HEK293 (cell line): ENCODE measurements at regions not wholly inside any gene's neighbourhood (a gene's known extent, or its start where the extent isn't known, plus 50 kb on each side); places are given as distances from the start of the nearest gene placed in this dataset.

Source experiments
- CTCF ChIP-seq: fragments of 450-650 bp; formaldehyde crosslinking; IDR thresholded peaks from 2 replicates; pipeline ENCODE4 v1.5.1; 2016; ENCODE audit warnings: missing biosample characterization, missing genetic modification characterization
- ZNF175 ChIP-seq: fragments of 450-650 bp; formaldehyde crosslinking; IDR thresholded peaks from 2 replicates; pipeline ENCODE4 v1.5.1; 2016; ENCODE audit warnings: missing biosample characterization, missing genetic modification characterization
- ZNF311 ChIP-seq: fragments of 450-650 bp; formaldehyde crosslinking; IDR thresholded peaks from 2 replicates; pipeline ENCODE4 v1.5.1; 2017; ENCODE audit warnings: missing biosample characterization, missing genetic modification characterization, borderline replicate concordance
- ZNF366 ChIP-seq: fragments of 450-650 bp; formaldehyde crosslinking; conservative IDR thresholded peaks from 2 replicates; pipeline ENCODE4 v1.5.1; 2016; ENCODE audit warnings: missing biosample characterization, missing genetic modification characterization
- ZNF571 ChIP-seq: fragments of 450-650 bp; formaldehyde crosslinking; IDR thresholded peaks from 2 replicates; pipeline ENCODE4 v1.5.0; 2017; ENCODE audit warnings: missing biosample characterization, missing genetic modification characterization
- ZNF707 ChIP-seq: fragments of 450-650 bp; formaldehyde crosslinking; IDR thresholded peaks from 2 replicates; pipeline ENCODE4 v1.5.1; 2016; ENCODE audit warnings: missing biosample characterization, missing genetic modification characterization

GRCh38 chr17:72282439-72283029 is 161.7 kb downstream of the SOX9 start:
- no peak for TF ChIP-seq ZNF366 (tag by site-specific recombination)
- no peak for TF ChIP-seq ZNF175 (tag by site-specific recombination)
- TF ChIP-seq ZNF707 (tag by site-specific recombination), result no peak
- TF ChIP-seq ZNF311, result no peak
- no peak for TF ChIP-seq CTCF (tag by site-specific recombination)
- TF ChIP-seq ZNF571 (tag by site-specific recombination), result no peak
